Gastrocnemius medialis (tissue), 4 donors: ENCODE measurements at regions not wholly inside any gene's neighbourhood (a gene's known extent, or its start where the extent isn't known, plus 50 kb on each side); places are given as distances from the start of the nearest gene placed in this dataset.
"Not testable (repeated sequence)": the region's sequence is repeated elsewhere in the genome, so short reads cannot be mapped to it uniquely, and the experiment has no call there.

Experiments used
- ATAC-seq, 2 donors: fragments of 150-250 bp; one replicate each; pipeline ENCODE4 v1.9.1; 2016
- DNase-seq, 2 donors: peaks; one replicate each; pipeline ENCODE4 v3.0.0-alpha.2; 2019
- H3K27ac ChIP-seq, 4 donors: fragments of 200-600 bp; sonication (generic); 1 replicate in 1 of 4; 2 replicates in 3 of 4; pipeline ENCODE4 v1.5.1; 2016 to 2018; ENCODE audit warnings: mild to moderate bottlenecking in 2 of 4, moderate library complexity in 1 of 4
- H3K27me3 ChIP-seq, 3 donors: fragments of 200-600 bp; sonication (generic) in 2 of 3; 1 replicate in 1 of 3; 2 replicates in 2 of 3; pipeline versions ENCODE4 v1.5.1 to v1.6.0; 2016 to 2019; ENCODE audit warnings: mild to moderate bottlenecking in 1 of 3, moderate library complexity in 1 of 3
- H3K36me3 ChIP-seq, 2 donors: fragments of 200-600 bp; sonication (generic) in 1 of 2; one replicate each; pipeline ENCODE4 v1.5.1; 2017 to 2018
- H3K4me1 ChIP-seq, 2 donors: fragments of 200-600 bp; sonication (generic) in 1 of 2; one replicate each; pipeline ENCODE4 v1.5.1; 2016 to 2017; ENCODE audit warnings: mild to moderate bottlenecking in 2 of 2
- H3K4me3 ChIP-seq, 4 donors: fragments of 200-600 bp; sonication (generic) in 3 of 4; 1 replicate in 1 of 4; 2 replicates in 3 of 4; pipeline ENCODE4 v1.5.1; 2016 to 2019; ENCODE audit warnings: mild to moderate bottlenecking in 2 of 4
- H3K9me3 ChIP-seq, 3 donors: fragments of 200-600 bp; sonication (generic) in 2 of 3; 1 replicate in 1 of 3; 2 replicates in 2 of 3; pipeline ENCODE4 v1.5.1; 2016 to 2019
- POLR2A ChIP-seq, 2 donors: fragments of 450-650 bp; IDR thresholded peaks; one replicate each; pipeline ENCODE4 v1.6.1; 2017; ENCODE audit warnings: antibody characterized with exemption in 2 of 2, mild to moderate bottlenecking in 2 of 2, moderate library complexity in 2 of 2
- in situ Hi-C, 4 donors: fragments of 200-750 bp; cut with MboI; loops; one replicate each; pipeline versions ENCODE4 v1.15.0 to v1.8.0; 2017; ENCODE audit warnings: low sequenced_read_pairs in 4 of 4
- intact Hi-C: fragments of 100-400 bp; cut with DNase I; formaldehyde crosslinking; loops from one replicate; pipeline ENCODE4 v1.15.1; 2023; ENCODE audit warnings: low total_unique reads
- TF ChIP-seq, protein P1 (sequence below), 5 experiments: fragments of 450-650 bp in 3 of 5; fragments of 200-600 bp in 2 of 5; sonication (generic) in 2 of 5; IDR thresholded peaks in 4 of 5; conservative IDR thresholded peaks in 1 of 5; 1 replicate in 4 of 5; 2 replicates in 1 of 5; pipeline ENCODE4 v1.5.1; 2016 to 2019; ENCODE audit warnings: antibody characterized with exemption in 5 of 5, mild to moderate bottlenecking in 3 of 5, moderate library complexity in 3 of 5

DNA sequence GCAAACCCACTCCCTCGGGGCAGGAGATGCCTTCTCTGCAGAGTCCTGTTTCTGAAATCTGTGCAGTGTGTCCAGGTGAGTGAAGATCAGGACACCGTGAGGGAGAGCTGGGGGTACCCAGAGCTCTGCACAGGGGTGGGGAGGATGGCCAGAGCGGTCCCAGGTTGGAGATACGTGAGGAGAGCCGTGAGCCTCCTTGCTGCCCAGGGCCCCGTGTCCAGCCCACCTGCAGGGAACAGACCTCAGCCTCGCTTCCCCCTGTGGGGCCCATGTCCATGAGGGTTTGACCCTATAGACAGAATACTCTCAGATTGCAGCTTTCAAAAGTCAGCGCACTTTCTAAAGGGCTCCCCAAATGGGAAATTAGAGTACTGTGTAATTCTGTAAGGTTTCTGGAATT is 66.5 kb upstream of the EN2 start:
- H3K36me3 ChIP-seq: no peaks in the 10 kb centered on the region
- no peak overlapping the region for H3K27ac ChIP-seq
- H3K4me3 ChIP-seq: no peak overlapping the region
- intact Hi-C loops (no loop called here), in situ Hi-C loops (no loop called here)
- H3K9me3 ChIP-seq: no peaks in the 10 kb centered on the region
- TF ChIP-seq POLR2A (IDR thresholded peaks at IDR 0.05): no peak
- TF ChIP-seq, protein P1, sequence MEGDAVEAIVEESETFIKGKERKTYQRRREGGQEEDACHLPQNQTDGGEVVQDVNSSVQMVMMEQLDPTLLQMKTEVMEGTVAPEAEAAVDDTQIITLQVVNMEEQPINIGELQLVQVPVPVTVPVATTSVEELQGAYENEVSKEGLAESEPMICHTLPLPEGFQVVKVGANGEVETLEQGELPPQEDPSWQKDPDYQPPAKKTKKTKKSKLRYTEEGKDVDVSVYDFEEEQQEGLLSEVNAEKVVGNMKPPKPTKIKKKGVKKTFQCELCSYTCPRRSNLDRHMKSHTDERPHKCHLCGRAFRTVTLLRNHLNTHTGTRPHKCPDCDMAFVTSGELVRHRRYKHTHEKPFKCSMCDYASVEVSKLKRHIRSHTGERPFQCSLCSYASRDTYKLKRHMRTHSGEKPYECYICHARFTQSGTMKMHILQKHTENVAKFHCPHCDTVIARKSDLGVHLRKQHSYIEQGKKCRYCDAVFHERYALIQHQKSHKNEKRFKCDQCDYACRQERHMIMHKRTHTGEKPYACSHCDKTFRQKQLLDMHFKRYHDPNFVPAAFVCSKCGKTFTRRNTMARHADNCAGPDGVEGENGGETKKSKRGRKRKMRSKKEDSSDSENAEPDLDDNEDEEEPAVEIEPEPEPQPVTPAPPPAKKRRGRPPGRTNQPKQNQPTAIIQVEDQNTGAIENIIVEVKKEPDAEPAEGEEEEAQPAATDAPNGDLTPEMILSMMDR (IDR thresholded peaks at IDR 0.05 in 4 of 5, conservative IDR thresholded peaks at IDR 0.05 in 1 of 5): no peak
- DNase-seq (no peak), ATAC-seq (no peak)
- peaks cover 4 to 15% (median 5%) of the 10 kb centered on the region in 3 donors for H3K27me3 ChIP-seq
- no peaks in the 10 kb centered on the region for H3K4me1 ChIP-seq

DNA sequence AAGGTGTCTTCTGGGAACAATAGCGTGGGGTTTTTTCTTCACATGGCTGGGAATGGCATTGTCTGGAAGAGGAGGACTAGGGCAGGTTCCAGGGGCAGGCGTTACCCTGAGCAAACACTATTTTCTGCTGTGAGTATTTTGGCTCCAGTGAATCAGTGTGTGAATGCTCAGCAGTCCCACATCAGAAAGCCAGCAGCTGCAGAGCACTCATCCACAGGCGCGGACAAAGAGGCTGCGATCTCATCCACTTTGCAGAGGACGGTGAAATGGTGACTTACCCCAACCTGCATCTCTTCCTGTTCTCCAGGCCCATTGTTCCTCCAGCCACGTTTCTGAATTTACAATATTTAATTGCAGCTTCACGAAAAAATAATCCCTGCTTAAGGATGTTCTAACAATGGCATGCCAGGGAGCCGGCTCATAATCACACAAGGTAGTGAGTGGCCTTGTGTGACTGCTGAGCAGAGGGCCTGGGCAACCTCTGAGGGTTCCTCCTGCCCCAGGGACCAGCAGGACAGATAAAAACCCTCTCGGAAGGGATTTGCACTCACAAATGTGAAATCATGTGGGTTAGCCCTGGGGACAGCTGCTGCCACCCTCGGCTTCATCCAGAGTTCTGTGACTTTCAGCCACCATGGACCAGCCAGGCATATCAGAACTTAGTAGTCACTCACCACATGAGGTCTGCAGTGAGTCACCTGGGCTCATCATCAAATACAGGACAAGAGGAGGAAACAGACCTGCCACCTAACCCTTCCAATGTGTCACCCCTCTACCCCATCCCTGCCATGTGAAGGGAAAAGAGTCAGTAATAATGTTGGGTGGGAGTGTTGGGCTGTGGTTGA is 65.0 kb upstream of the EN2 start:
- Histone ChIP-seq H3K27me3 (peaks cover 2 to 15% (median 14%) of the 10 kb centered on the region in 3 donors), H3K4me3 (no peak overlapping the region), H3K36me3 (no peaks in the 10 kb centered on the region), H3K27ac (no peak overlapping the region), H3K9me3 (no peaks in the 10 kb centered on the region), H3K4me1 (no peaks in the 10 kb centered on the region)
- in situ Hi-C loops (no loop called here), intact Hi-C loops (no loop called here)
- TF ChIP-seq, protein P1 (IDR thresholded peaks at IDR 0.05 in 4 of 5, conservative IDR thresholded peaks at IDR 0.05 in 1 of 5): no peak
- no peak for TF ChIP-seq POLR2A (IDR thresholded peaks at IDR 0.05)
- no peak for ATAC-seq
- DNase-seq: no peak

GRCh38 chr7:155394413-155394812 is 63.5 kb upstream of the EN2 start:
- DNase-seq: no peak
- H3K9me3 ChIP-seq: no peaks in the 10 kb centered on the region
- no peak overlapping the region for H3K4me3 ChIP-seq
- ATAC-seq: no peak
- no peaks in the 10 kb centered on the region for H3K4me1 ChIP-seq
- H3K27me3 ChIP-seq: peaks cover 2 to 11% (median 10%) of the 10 kb centered on the region in 3 donors
- in situ Hi-C loops (no loop called here), intact Hi-C loops (no loop called here)
- TF ChIP-seq POLR2A (IDR thresholded peaks at IDR 0.05): no peak
- no peak overlapping the region for H3K27ac ChIP-seq
- no peaks in the 10 kb centered on the region for H3K36me3 ChIP-seq

DNA sequence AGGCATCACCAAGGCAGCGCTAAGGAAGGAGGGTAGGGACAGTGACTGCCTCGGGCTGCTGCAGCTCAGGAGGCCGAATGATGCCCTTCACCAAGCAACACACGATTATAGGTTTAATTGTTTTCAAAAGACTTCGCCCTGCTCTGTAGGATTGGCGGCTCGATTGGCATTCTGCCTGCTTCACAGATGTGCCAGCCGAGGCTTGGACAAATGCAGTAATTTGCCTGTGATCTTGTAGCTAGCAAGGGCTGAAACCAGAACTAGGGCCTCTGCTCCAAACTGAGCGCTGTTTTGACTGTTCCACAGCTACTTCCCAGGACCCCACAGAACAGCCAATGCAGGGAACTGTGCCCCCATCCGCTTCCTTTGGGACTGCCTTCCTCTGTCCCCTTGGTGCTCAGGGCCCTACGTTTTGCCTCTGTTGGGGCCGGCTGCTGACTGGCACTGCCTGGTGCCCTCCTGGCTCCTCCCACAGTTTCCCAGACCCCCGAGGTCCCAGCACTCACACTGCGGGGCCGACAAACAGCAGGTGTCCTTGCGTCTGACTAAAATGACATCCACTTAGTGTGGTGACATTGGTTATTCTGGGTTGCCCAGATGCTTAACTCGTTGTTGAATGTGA is 62.6 kb upstream of the EN2 start:
- peaks cover 5 to 15% (median 14%) of the 10 kb centered on the region in 3 donors for H3K27me3 ChIP-seq
- no peak overlapping the region for H3K27ac ChIP-seq
- H3K36me3 ChIP-seq: no peaks in the 10 kb centered on the region
- no peaks in the 10 kb centered on the region for H3K9me3 ChIP-seq
- DNase-seq (no peak), ATAC-seq (no peak)
- intact Hi-C loops: no loop called here
- no peaks in the 10 kb centered on the region for H3K4me1 ChIP-seq
- in situ Hi-C loops: no loop called here
- no peak for TF ChIP-seq POLR2A (IDR thresholded peaks at IDR 0.05)
- TF ChIP-seq, protein P1 (IDR thresholded peaks at IDR 0.05 in 4 of 5, conservative IDR thresholded peaks at IDR 0.05 in 1 of 5): no peak
- no peak overlapping the region for H3K4me3 ChIP-seq

- Histone ChIP-seq H3K4me3 (no peak overlapping the region), H3K36me3 (no peaks in the 10 kb centered on the region), H3K9me3 (no peaks in the 10 kb centered on the region), H3K27ac (no peak overlapping the region), H3K27me3 (peaks cover 7 to 21% (median 21%) of the 10 kb centered on the region in 3 donors), H3K4me1 (no peaks in the 10 kb centered on the region)
- intact Hi-C loops (no loop called here), in situ Hi-C loops (no loop called here)
- ATAC-seq (no peak), DNase-seq (no peak)
- TF ChIP-seq, protein P1 (IDR thresholded peaks at IDR 0.05 in 4 of 5, conservative IDR thresholded peaks at IDR 0.05 in 1 of 5): no peak
- no peak for TF ChIP-seq POLR2A (IDR thresholded peaks at IDR 0.05)
Observed at GRCh38 chr7:155396661-155397060, 61.3 kb upstream of the EN2 start.

DNA sequence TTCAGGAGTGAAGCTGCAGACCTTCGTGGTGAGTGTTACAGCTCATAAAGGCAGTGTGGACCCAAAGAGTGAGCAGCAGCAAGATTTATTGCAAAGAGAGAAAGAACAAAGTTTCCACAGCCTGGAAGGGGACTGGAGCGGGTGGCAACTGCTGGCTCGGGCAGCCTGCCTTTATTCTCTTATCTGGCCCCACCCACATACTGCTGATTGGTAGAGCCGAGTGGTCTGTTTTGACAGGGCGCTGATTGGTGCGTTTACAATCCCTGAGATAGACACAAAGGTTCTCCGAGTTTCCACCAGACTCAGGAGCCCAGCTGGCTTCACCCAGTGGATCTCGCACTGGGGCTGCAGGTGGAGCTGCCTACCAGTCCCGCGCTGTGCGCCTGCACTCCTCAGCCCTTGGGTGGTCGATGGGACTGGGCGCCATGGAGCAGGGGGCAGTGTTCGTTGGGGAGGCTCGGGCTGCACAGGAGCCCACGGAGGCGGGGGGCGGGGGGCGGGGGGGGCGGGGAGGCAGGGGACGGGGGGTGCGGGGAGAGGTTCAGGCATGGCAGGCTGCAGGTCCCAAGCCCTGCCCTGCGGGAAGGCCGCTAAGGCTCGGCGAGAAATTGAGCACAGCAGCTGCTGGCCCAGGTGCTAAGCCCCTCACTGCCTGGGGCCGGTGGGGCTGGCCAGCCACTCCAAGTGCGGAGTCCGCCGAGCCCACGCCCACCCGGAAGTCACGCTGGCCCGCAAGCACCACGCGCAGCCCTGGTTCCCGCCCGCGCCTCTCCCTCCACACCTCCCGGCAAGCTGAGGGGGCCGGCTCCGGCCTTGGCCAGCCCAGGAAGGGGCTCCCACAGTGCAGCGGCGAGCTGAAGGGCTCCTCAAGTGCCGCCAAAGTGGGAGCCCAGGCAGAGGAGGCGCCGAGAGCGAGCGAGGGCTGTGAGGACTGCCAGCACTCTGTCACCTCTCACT is 59.9 kb upstream of the EN2 start:
- DNase-seq, H3K9me3 ChIP-seq, H3K27ac ChIP-seq, ATAC-seq, H3K36me3 ChIP-seq, H3K4me3 ChIP-seq, in situ Hi-C loops, H3K4me1 ChIP-seq, intact Hi-C loops: not testable (repeated sequence)
- peaks cover 21 to 33% (median 21%) of the 10 kb centered on the region in 3 donors for H3K27me3 ChIP-seq
